Heart left ventricle (tissue), 16 donors: ENCODE measurements at regions not wholly inside any gene's neighbourhood (a gene's known extent, or its start where the extent isn't known, plus 50 kb on each side); places are given as distances from the start of the nearest gene placed in this dataset.

Experiments
- ATAC-seq, 4 donors: fragments of 200-7000 bp; cut with Tn5 transposase; one replicate each; pipeline ENCODE4 v1.9.1; 2020 to 2022; ENCODE audit warnings: moderate library complexity in 4 of 4, mild to moderate bottlenecking in 3 of 4, moderate number of reproducible peaks in 1 of 4
- DNase-seq, 5 donors: peaks; one replicate each; pipeline ENCODE4 v3.0.0-alpha.2; 2020
- H3K27ac ChIP-seq, 12 donors: fragments of 200-600 bp; sonication (generic) in 4 of 12; one replicate each; pipeline versions ENCODE4 v1.5.0 to v1.8.0; 2016 to 2022; ENCODE audit warnings: mild to moderate bottlenecking in 2 of 12
- H3K27me3 ChIP-seq, 9 donors: fragments of 200-600 bp; sonication (generic) in 2 of 9; one replicate each; pipeline versions ENCODE4 v1.5.1 to v1.8.0; 2016 to 2022; ENCODE audit warnings: mild to moderate bottlenecking in 3 of 9
- H3K36me3 ChIP-seq, 9 donors: fragments of 200-600 bp; sonication (generic) in 2 of 9; one replicate each; pipeline versions ENCODE4 v1.5.0 to v1.8.0; 2018 to 2022; ENCODE audit warnings: mild to moderate bottlenecking in 2 of 9
- H3K4me1 ChIP-seq, 12 donors: fragments of 200-600 bp; sonication (generic) in 4 of 12; one replicate each; pipeline versions ENCODE4 v1.5.0 to v1.8.0; 2016 to 2022; ENCODE audit warnings: mild to moderate bottlenecking in 3 of 12
- H3K4me3 ChIP-seq, 12 donors: fragments of 200-600 bp; sonication (generic) in 4 of 12; one replicate each; pipeline versions ENCODE4 v1.5.0 to v1.8.0; 2017 to 2022; ENCODE audit warnings: mild to moderate bottlenecking in 9 of 12, moderate library complexity in 4 of 12
- H3K9me3 ChIP-seq, 12 donors: fragments of 200-600 bp; sonication (generic) in 4 of 12; one replicate each; pipeline versions ENCODE4 v1.5.0 to v1.8.0; 2016 to 2022; ENCODE audit warnings: mild to moderate bottlenecking in 1 of 12
- POLR2A ChIP-seq, 2 donors: fragments of 450-650 bp; IDR thresholded peaks; one replicate each; pipeline ENCODE4 v1.6.1; 2017; ENCODE audit warnings: antibody characterized with exemption in 2 of 2, mild to moderate bottlenecking in 2 of 2, moderate library complexity in 2 of 2
- WGBS, 4 donors: extraction: QIAGEN DNeasy Blood & Tissue Kit in 2 of 4; methylation state at CpG; one replicate each; pipeline versions ENCODE4 v1.1.5 to v1.1.7; 2013 to 2018; 5-methylcytosine and 5-hydroxymethylcytosine counted together
- intact Hi-C, 10 donors: fragments of 100-400 bp; cut with DNase I; formaldehyde crosslinking; loops; one replicate each; pipeline versions ENCODE4 v1.11.1 to v1.14.2; 2022
- TF ChIP-seq, protein P1 (sequence below), 12 donors: fragments of 200-600 bp; sonication (generic) in 4 of 12; IDR thresholded peaks; one replicate each; pipeline versions ENCODE4 v1.5.0 to v1.8.0; 2018 to 2022; ENCODE audit warnings: antibody characterized with exemption in 12 of 12, mild to moderate bottlenecking in 5 of 12
- donor health status: ischemic (EF 13 %, LVEDD 7.1; RV severe dilation, severe dysfunction).
- donor health status: healthy with polysubstance abuse.
- donor health status: DM: no; HTN: yes; CAD: no.
- donor health status: DM: no; HTN: no; CAD: no.
- donor health status: ischemic (EF 25% LVEDD 6.9; RV normal size, moderate dysfunction).
- donor health status: ischemic (EF 25% LVEDD 5.7; RV mildly dilated, moderate dysfunction).
- donor health status: healthy.
- donor health status: DM: yes; HTN: yes; CAD: no.
- donor health status: ischemic (EF 35%, LVEDD 5.7; RV mildly dilated, moderate dysfunction).
- donor health status: nonischemic (EF 11% LVEDD 7.7; RV severe dilation, severe dysfunction).
- donor health status: DM: yes; HTN: yes; CAD: no.
- donor health status: PGD.
- donor health status: ischemic (EF 29% LVEDD 5.4; RV normal size, mild dysfunction).
- donor health status: nonischemic (EF 23%, LVEDD 6.1; RV moderate dilation, normal function).

DNA sequence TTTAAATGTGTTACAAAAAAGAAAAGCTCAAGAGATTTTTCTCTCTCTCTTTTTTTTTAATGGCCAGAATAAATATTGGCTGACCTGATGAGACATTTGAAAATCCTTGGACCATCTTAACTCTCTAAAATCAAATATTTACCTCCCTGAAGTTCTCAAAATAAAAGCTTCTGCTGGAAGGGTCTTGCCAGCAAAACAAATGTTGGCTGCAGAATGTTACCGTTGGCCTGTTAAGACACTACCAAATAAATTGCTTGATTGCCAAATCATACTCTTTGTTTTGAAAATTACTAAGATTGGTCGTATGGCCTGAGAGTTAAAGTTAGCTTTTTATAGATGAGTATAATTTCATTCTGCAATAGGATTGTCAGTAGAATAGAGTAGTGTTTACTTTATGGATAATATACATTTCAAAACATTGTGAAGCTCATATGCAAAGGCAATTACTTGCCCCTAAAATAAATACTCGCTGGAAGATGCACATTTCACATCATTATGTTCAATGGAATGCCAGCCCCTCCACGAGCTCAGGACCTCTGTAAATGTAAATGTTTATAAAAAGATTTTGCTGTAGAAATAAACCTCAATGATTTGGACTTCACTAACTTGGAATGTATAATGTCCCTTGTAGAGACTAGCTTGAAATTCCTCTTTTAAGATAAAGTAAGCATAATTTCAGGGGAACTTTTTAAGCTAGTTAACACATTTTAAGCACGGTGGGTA, 193.4 kb downstream of the SOX11 start:
- H3K4me3 ChIP-seq = no peak overlapping the region
- H3K27ac ChIP-seq = no peak overlapping the region
- no peak for DNase-seq
- intact Hi-C loops = no loop called here
- 63 to 74% (median 68%) methylated on average over 5 of the region's 5 CpGs for WGBS, 4 donors
- peaks cover 0 to 16% (median 0%) of the 10 kb centered on the region in 12 donors for H3K9me3 ChIP-seq
- ATAC-seq = no peak
- H3K36me3 ChIP-seq = no peaks in the 10 kb centered on the region
- no peaks in the 10 kb centered on the region for H3K4me1 ChIP-seq
- no peaks in the 10 kb centered on the region for H3K27me3 ChIP-seq
- TF ChIP-seq, protein P1, sequence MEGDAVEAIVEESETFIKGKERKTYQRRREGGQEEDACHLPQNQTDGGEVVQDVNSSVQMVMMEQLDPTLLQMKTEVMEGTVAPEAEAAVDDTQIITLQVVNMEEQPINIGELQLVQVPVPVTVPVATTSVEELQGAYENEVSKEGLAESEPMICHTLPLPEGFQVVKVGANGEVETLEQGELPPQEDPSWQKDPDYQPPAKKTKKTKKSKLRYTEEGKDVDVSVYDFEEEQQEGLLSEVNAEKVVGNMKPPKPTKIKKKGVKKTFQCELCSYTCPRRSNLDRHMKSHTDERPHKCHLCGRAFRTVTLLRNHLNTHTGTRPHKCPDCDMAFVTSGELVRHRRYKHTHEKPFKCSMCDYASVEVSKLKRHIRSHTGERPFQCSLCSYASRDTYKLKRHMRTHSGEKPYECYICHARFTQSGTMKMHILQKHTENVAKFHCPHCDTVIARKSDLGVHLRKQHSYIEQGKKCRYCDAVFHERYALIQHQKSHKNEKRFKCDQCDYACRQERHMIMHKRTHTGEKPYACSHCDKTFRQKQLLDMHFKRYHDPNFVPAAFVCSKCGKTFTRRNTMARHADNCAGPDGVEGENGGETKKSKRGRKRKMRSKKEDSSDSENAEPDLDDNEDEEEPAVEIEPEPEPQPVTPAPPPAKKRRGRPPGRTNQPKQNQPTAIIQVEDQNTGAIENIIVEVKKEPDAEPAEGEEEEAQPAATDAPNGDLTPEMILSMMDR (IDR thresholded peaks at IDR 0.05) = no peak
- no peak for TF ChIP-seq POLR2A (IDR thresholded peaks at IDR 0.05)

DNA sequence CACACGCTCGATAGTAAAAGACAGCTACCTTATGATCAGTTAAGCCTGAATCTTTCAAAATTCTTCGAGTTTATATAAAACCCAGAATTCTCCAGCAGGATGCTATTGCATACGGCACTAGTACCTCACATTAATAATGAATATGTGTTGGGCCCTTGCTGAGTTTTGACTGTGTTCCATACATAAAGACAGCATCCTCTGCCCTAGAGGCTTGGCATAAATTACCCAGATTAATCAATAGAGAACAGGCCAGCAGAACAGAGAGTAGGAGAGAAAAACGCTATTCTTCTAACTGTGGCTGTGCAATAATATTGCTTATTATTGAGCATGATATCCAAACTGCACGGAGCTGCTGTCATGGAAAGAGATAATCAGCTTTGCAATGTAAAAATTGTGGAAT, 194.3 kb downstream of the SOX11 start:
- intact Hi-C loops = no loop called here
- ATAC-seq = no peak
- 84 to 89% (median 87%) methylated on average over 6 of the region's 6 CpGs for WGBS, 4 donors

DNA sequence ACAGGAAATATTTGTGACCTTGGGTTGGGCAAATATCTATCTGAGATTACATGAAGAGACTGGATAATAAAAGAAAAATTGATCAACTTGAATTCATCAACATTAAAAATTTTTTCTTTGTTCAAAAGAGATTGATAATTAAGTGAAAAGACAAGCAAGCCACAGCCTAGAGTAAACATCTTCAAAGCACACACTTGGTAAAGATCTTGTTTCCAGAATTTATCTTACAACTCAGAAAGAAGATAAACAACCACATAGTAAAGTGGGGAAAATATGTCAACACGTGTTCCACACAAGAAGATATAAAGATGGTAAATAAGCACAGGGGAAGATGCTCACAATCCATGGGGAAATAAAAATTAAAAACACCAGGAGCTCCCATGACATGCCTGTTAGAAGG, 195.9 kb downstream of the SOX11 start:
- H3K9me3 ChIP-seq = no peaks in the 10 kb centered on the region
- no peaks in the 10 kb centered on the region for H3K36me3 ChIP-seq
- 37 to 57% (median 50%) methylated on average over 1 of the region's 1 CpG for WGBS, 4 donors
- ATAC-seq (no peak), DNase-seq (no peak)
- TF ChIP-seq, protein P1 (IDR thresholded peaks at IDR 0.05) = no peak
- TF ChIP-seq POLR2A (IDR thresholded peaks at IDR 0.05) = no peak
- H3K27ac ChIP-seq = no peak overlapping the region
- no peak overlapping the region for H3K4me3 ChIP-seq
- H3K27me3 ChIP-seq = no peaks in the 10 kb centered on the region
- intact Hi-C loops = no loop called here
- no peaks in the 10 kb centered on the region for H3K4me1 ChIP-seq

More for the DNA sequence above, 194.3 kb downstream of the SOX11 start:
- H3K4me1 ChIP-seq = no peaks in the 10 kb centered on the region
- H3K27me3 ChIP-seq = no peaks in the 10 kb centered on the region
- DNase-seq = no peak
- H3K4me3 ChIP-seq = no peak overlapping the region
- H3K27ac ChIP-seq = no peak overlapping the region
- H3K9me3 ChIP-seq = peaks cover 0 to 16% (median 0%) of the 10 kb centered on the region in 12 donors
- TF ChIP-seq, protein P1 (IDR thresholded peaks at IDR 0.05) = no peak
- no peak for TF ChIP-seq POLR2A (IDR thresholded peaks at IDR 0.05)
- H3K36me3 ChIP-seq = no peaks in the 10 kb centered on the region

DNA sequence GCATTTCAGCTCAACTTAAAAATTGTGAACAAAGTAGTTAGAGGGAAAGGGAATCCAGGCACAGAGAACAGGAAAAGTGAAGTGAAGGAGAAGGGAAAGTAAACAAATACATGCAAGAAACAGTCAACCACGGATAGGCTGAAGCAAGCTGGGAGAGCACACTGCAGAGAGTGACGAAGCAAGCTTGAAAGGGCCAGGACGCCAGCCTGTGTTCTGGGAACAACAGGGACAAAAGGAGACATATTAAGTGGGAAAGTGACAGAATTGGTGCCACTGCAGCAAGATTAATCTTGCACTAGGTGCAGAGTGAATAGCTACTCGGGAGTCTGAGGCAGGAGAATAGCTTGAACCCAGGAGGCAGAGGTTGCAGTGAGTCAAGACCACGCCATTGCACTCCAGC, 197.3 kb downstream of the SOX11 start:
- no peaks in the 10 kb centered on the region for H3K4me1 ChIP-seq
- intact Hi-C loops = no loop called here
- no peaks in the 10 kb centered on the region for H3K27me3 ChIP-seq
- no peak overlapping the region for H3K4me3 ChIP-seq
- H3K36me3 ChIP-seq = no peaks in the 10 kb centered on the region
- TF ChIP-seq, protein P1 (IDR thresholded peaks at IDR 0.05) = no peak
- ATAC-seq (no peak), DNase-seq (no peak)
- no peak overlapping the region for H3K27ac ChIP-seq
- 69 to 79% (median 74%) methylated on average over 5 of the region's 5 CpGs for WGBS, 4 donors
- H3K9me3 ChIP-seq = no peaks in the 10 kb centered on the region
